GM12873 (cell line): ENCODE measurements at regions not wholly inside any gene's neighbourhood (a gene's known extent, or its start where the extent isn't known, plus 50 kb on each side); places are given as distances from the start of the nearest gene placed in this dataset.

Source experiments
- CTCF ChIP-seq: IDR thresholded peaks from 2 replicates; pipeline ENCODE4 v1.5.1; 2012; ENCODE audit warnings: low read depth, mild to moderate bottlenecking, moderate library complexity, low read length, control low read depth; ENCODE audit not compliant: insufficient read depth; ENCODE audit errors: missing control alignments

- no peak for TF ChIP-seq CTCF
These were observed 177.2 kb downstream of the KIF26A start for GRCh38 chr14:104315625-104316024.

- TF ChIP-seq CTCF: no peak
These were observed 177.8 kb downstream of the KIF26A start for GRCh38 chr14:104316121-104316722.

DNA sequence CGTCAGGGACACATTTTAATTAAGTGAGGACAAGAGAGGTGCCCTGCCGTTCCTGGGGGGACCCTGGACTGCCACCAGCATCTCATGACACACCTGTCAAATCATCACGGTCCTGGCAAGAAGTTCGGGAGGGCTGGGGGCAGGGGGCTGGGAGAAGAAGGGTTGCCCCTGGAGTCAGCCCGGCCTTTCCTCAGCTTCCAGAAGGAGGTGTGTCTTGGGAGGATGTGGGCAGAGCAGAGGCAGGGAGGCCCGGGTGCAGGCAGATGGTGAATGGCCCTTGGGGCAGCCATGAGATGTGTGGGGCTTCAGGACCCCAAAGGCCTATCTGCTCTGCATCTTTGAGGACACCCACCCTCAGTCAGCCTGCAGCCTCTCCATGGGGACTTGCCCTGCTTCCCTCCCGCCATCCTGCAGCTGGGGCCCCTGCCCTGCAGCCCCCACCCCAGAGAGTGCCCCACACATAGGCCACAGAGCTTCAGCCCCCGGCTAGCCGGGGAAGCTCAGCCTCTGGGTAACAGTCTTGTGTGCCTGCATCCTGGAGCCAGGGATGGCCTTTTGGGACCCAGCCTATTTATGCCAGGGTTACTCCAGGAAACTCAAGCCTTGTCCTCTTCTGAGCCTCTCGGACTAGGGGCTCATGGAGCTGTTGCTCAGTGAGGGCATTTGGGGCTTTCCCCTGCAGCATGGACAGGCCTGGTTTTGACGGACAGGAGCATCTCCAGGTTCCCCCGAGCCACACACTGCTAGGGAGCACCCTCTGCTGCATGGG, 178.5 kb downstream of the KIF26A start:
- no peak for TF ChIP-seq CTCF

GRCh38 chr14:104317492-104317805, 179.1 kb downstream of the KIF26A start:
- no peak for TF ChIP-seq CTCF

DNA sequence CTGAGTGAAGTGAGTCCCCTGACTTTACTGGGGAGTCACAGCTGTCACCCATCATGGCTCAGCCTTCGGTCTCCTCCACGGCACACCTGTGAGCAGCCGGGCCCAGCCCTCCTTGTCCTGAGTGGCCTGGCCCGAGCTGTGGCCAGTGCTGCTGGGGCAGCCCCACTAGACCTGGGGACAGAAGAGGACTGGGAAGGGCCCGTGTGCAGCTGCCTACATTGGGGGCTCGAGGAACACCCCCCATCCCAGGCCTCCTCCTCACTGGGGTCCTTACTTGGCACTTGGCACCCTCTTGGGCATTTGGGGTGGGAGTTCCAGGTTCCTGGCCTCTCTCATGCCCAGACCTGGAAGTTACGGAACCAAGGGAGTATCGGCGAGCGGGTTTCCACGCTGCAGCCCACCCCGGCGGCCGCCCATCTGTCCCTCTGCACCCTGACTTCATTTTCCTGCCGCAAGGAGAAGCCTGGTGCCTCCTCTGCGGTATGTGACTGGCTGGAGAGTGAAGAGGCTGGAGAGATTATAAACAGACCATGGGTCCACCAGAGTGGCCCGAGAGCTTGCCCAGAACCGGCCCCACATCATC, 179.7 kb downstream of the KIF26A start:
- TF ChIP-seq CTCF: no peak

DNA sequence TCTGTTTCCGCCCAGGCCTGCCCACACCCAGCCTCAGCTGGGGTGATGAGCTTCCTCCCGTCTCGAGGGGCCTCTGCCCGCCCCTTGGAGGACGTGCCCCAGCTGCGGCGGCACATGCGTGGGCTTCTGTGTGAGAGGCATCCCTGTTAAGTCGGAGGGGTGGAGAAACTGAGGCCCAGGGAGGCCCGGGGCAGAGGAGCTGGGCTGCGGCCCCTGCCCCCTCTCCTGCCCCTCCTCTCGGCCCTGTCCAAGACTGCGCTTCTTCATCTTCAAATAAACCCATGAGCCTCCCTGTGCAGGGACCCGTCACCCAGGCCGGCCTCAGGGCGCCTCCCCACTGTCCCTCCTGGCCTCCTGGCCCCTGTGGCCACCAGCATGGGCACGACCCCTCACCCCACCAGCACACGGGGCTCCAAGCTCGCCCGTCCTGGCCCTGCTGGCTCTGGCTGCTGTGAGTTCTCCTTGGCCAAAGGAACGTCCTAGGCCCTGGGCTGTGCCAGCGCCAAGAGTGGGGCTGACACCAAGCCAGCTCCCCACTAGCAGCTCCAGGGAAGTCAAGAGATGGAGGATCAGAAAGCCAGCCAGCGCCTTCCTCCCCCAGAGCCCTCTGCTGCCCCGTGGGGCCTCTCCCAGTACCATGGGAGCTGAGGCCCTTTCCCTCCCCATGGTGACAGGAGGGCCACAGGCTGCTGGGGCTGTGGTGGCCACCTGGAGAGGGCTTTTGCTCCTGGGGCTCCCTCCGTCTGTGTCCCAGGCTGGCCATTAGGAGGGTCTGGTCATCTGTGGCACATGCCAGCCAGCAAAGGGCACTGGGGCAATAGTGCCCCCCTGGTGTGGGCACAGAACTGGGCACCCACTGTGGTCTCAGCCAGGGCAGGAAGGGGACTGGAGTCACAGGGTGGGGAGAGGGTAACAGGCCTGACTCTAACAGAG, 180.4 kb downstream of the KIF26A start:
- no peak for TF ChIP-seq CTCF
